Esophagus muscularis mucosa (tissue), 4 donors: ENCODE measurements at regions not wholly inside any gene's neighbourhood (a gene's known extent, or its start where the extent isn't known, plus 50 kb on each side); places are given as distances from the start of the nearest gene placed in this dataset.

Source experiments
- DNase-seq: peaks from one replicate; pipeline ENCODE4 v3.0.0-alpha.2; 2017; ENCODE audit errors: extremely low spot score
- H3K27ac ChIP-seq, 4 donors: fragments of 200-600 bp; sonication (generic); replicated peaks in 1 of 4; 1 replicate in 3 of 4; 2 replicates in 1 of 4; pipeline ENCODE4 v1.5.1; 2016 to 2019; ENCODE audit warnings: mild to moderate bottlenecking in 1 of 4
- H3K27me3 ChIP-seq, 4 donors: fragments of 200-600 bp; sonication (generic); one replicate each; pipeline versions ENCODE4 v1.5.1 to v1.6.0; 2016 to 2019
- H3K36me3 ChIP-seq, 4 donors: fragments of 200-600 bp; sonication (generic); one replicate each; pipeline ENCODE4 v1.5.1; 2016 to 2019
- H3K4me1 ChIP-seq, 4 donors: fragments of 200-600 bp; sonication (generic); one replicate each; pipeline ENCODE4 v1.5.1; 2016 to 2019
- H3K4me3 ChIP-seq, 4 donors: fragments of 200-600 bp; sonication (generic); 1 replicate in 2 of 4; 2 replicates in 2 of 4; pipeline ENCODE4 v1.5.1; 2016 to 2019; ENCODE audit warnings: mild to moderate bottlenecking in 4 of 4, moderate library complexity in 1 of 4
- H3K9me3 ChIP-seq, 4 donors: fragments of 200-600 bp; sonication (generic); 1 replicate in 3 of 4; 2 replicates in 1 of 4; pipeline ENCODE4 v1.5.1; 2016 to 2019
- CTCF ChIP-seq, 3 experiments: fragments of 200-600 bp in 2 of 3; fragments of 450-650 bp in 1 of 3; sonication (generic) in 2 of 3; IDR thresholded peaks; one replicate each; pipeline ENCODE4 v1.5.1; 2017 to 2019; ENCODE audit warnings: antibody characterized with exemption in 3 of 3, mild to moderate bottlenecking in 2 of 3, moderate library complexity in 1 of 3
- EP300 ChIP-seq: sonication (generic); formaldehyde crosslinking; IDR thresholded peaks from one replicate; pipeline ENCODE4 v1.6.1; 2017; ENCODE audit warnings: antibody characterized with exemption
- POLR2A ChIP-seq: fragments of 450-650 bp; IDR thresholded peaks from one replicate; pipeline ENCODE4 v1.6.1; 2017; ENCODE audit warnings: antibody characterized with exemption, moderate library complexity, mild to moderate bottlenecking, low read depth
- POLR2AphosphoS5 ChIP-seq, 2 donors: sonication (generic); formaldehyde crosslinking; IDR thresholded peaks; one replicate each; pipeline ENCODE4 v1.6.1; 2017; ENCODE audit warnings: antibody characterized with exemption in 2 of 2
- WGBS: methylation state at CpG from one replicate; pipeline ENCODE4 v1.1.5; 2018; 5-methylcytosine and 5-hydroxymethylcytosine counted together
- intact Hi-C: fragments of 100-400 bp; cut with DNase I; formaldehyde crosslinking; loops from one replicate; pipeline ENCODE4 v1.15.1; 2023

- intact Hi-C loops = no loop called here
- no CpG with 5 or more reads among the region's 3 CpGs for WGBS
- H3K27me3 ChIP-seq = no peaks in the 10 kb centered on the region
- DNase-seq = no peak
- no peak overlapping the region for H3K4me3 ChIP-seq
- no peak for TF ChIP-seq POLR2A
- TF ChIP-seq CTCF (IDR thresholded peaks at IDR 0.05) = no peak
- TF ChIP-seq POLR2AphosphoS5 (IDR thresholded peaks at IDR 0.05) = no peak
- TF ChIP-seq EP300 = no peak
- H3K36me3 ChIP-seq = no peaks in the 10 kb centered on the region
- H3K27ac ChIP-seq = no peak overlapping the region
- H3K4me1 ChIP-seq = no peaks in the 10 kb centered on the region
- H3K9me3 ChIP-seq = no peaks in the 10 kb centered on the region
These were observed 75.6 kb upstream of the ARHGAP32 start for GRCh38 chr11:129267716-129268115.

GRCh38 chr11:129266536-129266935, 74.4 kb upstream of the ARHGAP32 start:
- no peaks in the 10 kb centered on the region for H3K9me3 ChIP-seq
- 100% methylated on average over 2 of the region's 2 CpGs for WGBS
- H3K4me3 ChIP-seq = no peak overlapping the region
- no peak for TF ChIP-seq POLR2AphosphoS5 (IDR thresholded peaks at IDR 0.05)
- TF ChIP-seq CTCF (IDR thresholded peaks at IDR 0.05) = no peak
- TF ChIP-seq EP300 = no peak
- no peak for TF ChIP-seq POLR2A
- no peaks in the 10 kb centered on the region for H3K36me3 ChIP-seq
- DNase-seq = no peak
- intact Hi-C loops = no loop called here
- H3K27me3 ChIP-seq = no peaks in the 10 kb centered on the region
- H3K27ac ChIP-seq = no peak overlapping the region
- H3K4me1 ChIP-seq = peaks cover 0 to 4% (median 0%) of the 10 kb centered on the region in 4 donors

- intact Hi-C loops = no loop called here
- H3K27ac ChIP-seq = no peak overlapping the region
- no peaks in the 10 kb centered on the region for H3K27me3 ChIP-seq
- DNase-seq = no peak
- H3K9me3 ChIP-seq = no peaks in the 10 kb centered on the region
- no peaks in the 10 kb centered on the region for H3K36me3 ChIP-seq
- TF ChIP-seq CTCF (IDR thresholded peaks at IDR 0.05) = no peak
- TF ChIP-seq POLR2A = no peak
- no peak for TF ChIP-seq EP300
- no peak for TF ChIP-seq POLR2AphosphoS5 (IDR thresholded peaks at IDR 0.05)
- 88% methylated on average over 5 of the region's 5 CpGs for WGBS
- H3K4me1 ChIP-seq = peaks cover 0 to 9% (median 3%) of the 10 kb centered on the region in 4 donors
- no peak overlapping the region for H3K4me3 ChIP-seq
These were observed 73.1 kb upstream of the ARHGAP32 start for GRCh38 chr11:129265125-129265788.

- no peaks in the 10 kb centered on the region for H3K27me3 ChIP-seq
- no peaks in the 10 kb centered on the region for H3K36me3 ChIP-seq
- WGBS = 96% methylated on average over 2 of the region's 2 CpGs
- no peak overlapping the region for H3K27ac ChIP-seq
- no peaks in the 10 kb centered on the region for H3K9me3 ChIP-seq
- no peak for TF ChIP-seq POLR2A
- no peak for TF ChIP-seq CTCF (IDR thresholded peaks at IDR 0.05)
- no peak for TF ChIP-seq POLR2AphosphoS5 (IDR thresholded peaks at IDR 0.05)
- TF ChIP-seq EP300 = no peak
- DNase-seq = no peak
- H3K4me3 ChIP-seq = no peak overlapping the region
- intact Hi-C loops = no loop called here
- H3K4me1 ChIP-seq = peaks cover 0 to 13% (median 5%) of the 10 kb centered on the region in 4 donors
These were observed 72.0 kb upstream of the ARHGAP32 start for GRCh38 chr11:129264114-129264513.

GRCh38 chr11:129260750-129261149, 68.6 kb upstream of the ARHGAP32 start:
- H3K36me3 ChIP-seq = no peaks in the 10 kb centered on the region
- H3K27ac ChIP-seq = no peak overlapping the region
- peaks cover 0 to 13% (median 5%) of the 10 kb centered on the region in 4 donors for H3K4me1 ChIP-seq
- no peaks in the 10 kb centered on the region for H3K9me3 ChIP-seq
- WGBS = 79% methylated on average over 1 of the region's 1 CpG
- H3K4me3 ChIP-seq = no peak overlapping the region
- TF ChIP-seq POLR2AphosphoS5 (IDR thresholded peaks at IDR 0.05) (no peak), POLR2A (no peak), CTCF (IDR thresholded peaks at IDR 0.05) (no peak), EP300 (no peak)
- no peak for DNase-seq
- intact Hi-C loops = no loop called here
- no peaks in the 10 kb centered on the region for H3K27me3 ChIP-seq
